Esophagus muscularis mucosa (tissue), 4 donors: ENCODE measurements at regions not wholly inside any gene's neighbourhood (a gene's known extent, or its start where the extent isn't known, plus 50 kb on each side); places are given as distances from the start of the nearest gene placed in this dataset.

Experiments
- CTCF ChIP-seq, 3 experiments: fragments of 200-600 bp in 2 of 3; fragments of 450-650 bp in 1 of 3; sonication (generic) in 2 of 3; IDR thresholded peaks; one replicate each; pipeline ENCODE4 v1.5.1; 2017 to 2019; ENCODE audit warnings: antibody characterized with exemption in 3 of 3, mild to moderate bottlenecking in 2 of 3, moderate library complexity in 1 of 3
- EP300 ChIP-seq: sonication (generic); formaldehyde crosslinking; IDR thresholded peaks from one replicate; pipeline ENCODE4 v1.6.1; 2017; ENCODE audit warnings: antibody characterized with exemption
- POLR2A ChIP-seq: fragments of 450-650 bp; IDR thresholded peaks from one replicate; pipeline ENCODE4 v1.6.1; 2017; ENCODE audit warnings: antibody characterized with exemption, moderate library complexity, mild to moderate bottlenecking, low read depth
- POLR2AphosphoS5 ChIP-seq, 2 donors: sonication (generic); formaldehyde crosslinking; IDR thresholded peaks; one replicate each; pipeline ENCODE4 v1.6.1; 2017; ENCODE audit warnings: antibody characterized with exemption in 2 of 2

GRCh38 chr10:128338951-128339350, 212.7 kb upstream of the MKI67 start:
- TF ChIP-seq POLR2A (no peak), POLR2AphosphoS5 (IDR thresholded peaks at IDR 0.05) (no peak), CTCF (IDR thresholded peaks at IDR 0.05) (no peak), EP300 (no peak)
